ENCODE measurements at regions not wholly inside any gene's neighbourhood (a gene's known extent, or its start where the extent isn't known, plus 50 kb on each side); places are given as distances from the start of the nearest gene placed in this dataset.
A peak's percentile ranks its signal among the peaks of the same experiment; 100 is the strongest.
"Not testable (repeated sequence)": the region's sequence is repeated elsewhere in the genome, so short reads cannot be mapped to it uniquely, and the experiment has no call there.

- H3K9ac ChIP-seq (ENCODE audit: low read length), result no peak overlapping the region
- no peaks in the 10 kb centered on the region for H3K27me3 ChIP-seq (ENCODE audit: low read length)
- TF ChIP-seq, protein P1, sequence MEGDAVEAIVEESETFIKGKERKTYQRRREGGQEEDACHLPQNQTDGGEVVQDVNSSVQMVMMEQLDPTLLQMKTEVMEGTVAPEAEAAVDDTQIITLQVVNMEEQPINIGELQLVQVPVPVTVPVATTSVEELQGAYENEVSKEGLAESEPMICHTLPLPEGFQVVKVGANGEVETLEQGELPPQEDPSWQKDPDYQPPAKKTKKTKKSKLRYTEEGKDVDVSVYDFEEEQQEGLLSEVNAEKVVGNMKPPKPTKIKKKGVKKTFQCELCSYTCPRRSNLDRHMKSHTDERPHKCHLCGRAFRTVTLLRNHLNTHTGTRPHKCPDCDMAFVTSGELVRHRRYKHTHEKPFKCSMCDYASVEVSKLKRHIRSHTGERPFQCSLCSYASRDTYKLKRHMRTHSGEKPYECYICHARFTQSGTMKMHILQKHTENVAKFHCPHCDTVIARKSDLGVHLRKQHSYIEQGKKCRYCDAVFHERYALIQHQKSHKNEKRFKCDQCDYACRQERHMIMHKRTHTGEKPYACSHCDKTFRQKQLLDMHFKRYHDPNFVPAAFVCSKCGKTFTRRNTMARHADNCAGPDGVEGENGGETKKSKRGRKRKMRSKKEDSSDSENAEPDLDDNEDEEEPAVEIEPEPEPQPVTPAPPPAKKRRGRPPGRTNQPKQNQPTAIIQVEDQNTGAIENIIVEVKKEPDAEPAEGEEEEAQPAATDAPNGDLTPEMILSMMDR (conservative IDR thresholded peaks at IDR 0.05; ENCODE audit: low read depth, low read length), result no peak
- TF ChIP-seq EZH2 (IDR thresholded peaks at IDR 0.05; ENCODE audit: low read length, unreplicated experiment) (no peak), EZH2phosphoT487 (IDR thresholded peaks at IDR 0.05; ENCODE audit: borderline replicate concordance, low read length) (no peak)
- H3K79me2 ChIP-seq (ENCODE audit: low read length), result no peaks in the 10 kb centered on the region
- BruUV-seq (replicated peaks), result no TSS peak
- H3F3A ChIP-seq (ENCODE audit: low read length, unreplicated experiment), result no peaks in the 10 kb centered on the region
- no peaks in the 10 kb centered on the region for H3K9me3 ChIP-seq (ENCODE audit: low read length)
- ATAC-seq (no peak), DNase-seq (no peak)
- no peak overlapping the region for H3K27ac ChIP-seq (ENCODE audit: low read length)
- POLR2A ChIA-PET (ENCODE audit: unreplicated experiment), result no interaction called here
- H3K4me3 ChIP-seq (ENCODE audit: low read length), result no peak overlapping the region
- no peaks in the 10 kb centered on the region for H4K20me1 ChIP-seq (ENCODE audit: low read length)
- H3K9me2 ChIP-seq (replicated peaks; ENCODE audit: low read length), result no peaks in the 10 kb centered on the region
- CTCF ChIA-PET, result no interaction called here
- no peaks in the 10 kb centered on the region for H3K4me1 ChIP-seq (ENCODE audit: insufficient read depth, low read length)
- H3K36me3 ChIP-seq (ENCODE audit: low read depth, low read length), result no peaks in the 10 kb centered on the region
- no peak overlapping the region for H3K4me2 ChIP-seq (ENCODE audit: low read length)
- H2AFZ ChIP-seq (ENCODE audit: low read length), result no peak overlapping the region
- intact Hi-C loops (cut with micrococcal nuclease), result no loop called here
Measured at GRCh38 chr7:94706996-94707740, 51.2 kb upstream of the SGCE start.

GRCh38 chr7:94710256-94710655 is 54.3 kb upstream of the SGCE start:
- no peak for TF ChIP-seq EZH2 (IDR thresholded peaks at IDR 0.05; ENCODE audit: low read length, unreplicated experiment)
- TF ChIP-seq, protein P1 (conservative IDR thresholded peaks at IDR 0.05; ENCODE audit: low read depth, low read length), result no peak
- intact Hi-C loops (cut with micrococcal nuclease), result no loop called here

GRCh38 chr7:94722360-94722759 is 66.4 kb upstream of the SGCE start:
- H3K9me3 ChIP-seq (ENCODE audit: low read length); H3K4me2 ChIP-seq (ENCODE audit: low read length); H3K4me1 ChIP-seq (ENCODE audit: insufficient read depth, low read length); CTCF ChIA-PET; H3K27ac ChIP-seq (ENCODE audit: low read length); H4K20me1 ChIP-seq (ENCODE audit: low read length); H3K9ac ChIP-seq (ENCODE audit: low read length); H3F3A ChIP-seq (ENCODE audit: low read length, unreplicated experiment); H3K79me2 ChIP-seq (ENCODE audit: low read length); DNase-seq; ATAC-seq; H2AFZ ChIP-seq (ENCODE audit: low read length); intact Hi-C loops (cut with micrococcal nuclease); H3K27me3 ChIP-seq (ENCODE audit: low read length); BruUV-seq (replicated peaks); H3K9me2 ChIP-seq (replicated peaks; ENCODE audit: low read length); H3K4me3 ChIP-seq (ENCODE audit: low read length); POLR2A ChIA-PET (ENCODE audit: unreplicated experiment); H3K36me3 ChIP-seq (ENCODE audit: low read depth, low read length): not testable (repeated sequence)

More at GRCh38 chr7:94710256-94710655, 54.3 kb upstream of the SGCE start:
- Histone ChIP-seq H3K9me2 (replicated peaks; ENCODE audit: low read length) (no peaks in the 10 kb centered on the region), H3K79me2 (ENCODE audit: low read length) (no peaks in the 10 kb centered on the region), H3K4me3 (ENCODE audit: low read length) (no peak overlapping the region), H3K9me3 (ENCODE audit: low read length) (no peaks in the 10 kb centered on the region), H3K36me3 (ENCODE audit: low read depth, low read length) (no peaks in the 10 kb centered on the region), H2AFZ (ENCODE audit: low read length) (no peak overlapping the region), H3K27me3 (ENCODE audit: low read length) (no peaks in the 10 kb centered on the region), H3K27ac (ENCODE audit: low read length) (no peak overlapping the region), H3K4me1 (ENCODE audit: insufficient read depth, low read length) (no peaks in the 10 kb centered on the region), H4K20me1 (ENCODE audit: low read length) (no peaks in the 10 kb centered on the region), H3F3A (ENCODE audit: low read length, unreplicated experiment) (no peaks in the 10 kb centered on the region), H3K4me2 (ENCODE audit: low read length) (no peak overlapping the region), H3K9ac (ENCODE audit: low read length) (no peak overlapping the region)
- BruUV-seq (replicated peaks), result no TSS peak
- ATAC-seq, result no peak
- ChIA-PET POLR2A (ENCODE audit: unreplicated experiment) (no interaction called here), CTCF (no interaction called here)
- DNase-seq, result peak; percentile 7

DNA sequence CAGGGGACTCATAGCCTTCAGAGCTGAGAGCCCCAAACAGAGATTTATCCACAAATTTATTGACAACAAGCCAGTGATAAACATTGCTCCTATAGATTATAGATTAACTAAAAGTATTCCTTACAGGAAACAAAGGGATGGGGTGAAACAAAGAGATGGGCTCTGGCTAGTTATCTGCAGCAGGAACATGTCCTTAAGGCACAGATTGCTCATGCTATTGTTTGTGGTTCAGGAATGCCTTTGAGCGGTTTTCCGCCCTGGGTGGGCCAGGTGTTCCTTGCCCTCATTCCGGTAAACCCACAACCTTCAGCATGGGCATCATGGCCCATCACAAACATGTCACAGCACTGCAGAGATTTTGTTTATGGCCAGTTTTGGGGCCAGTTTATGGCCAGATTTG is 73.0 kb upstream of the SGCE start:
- ATAC-seq; H3K9me3 ChIP-seq (ENCODE audit: low read length); H3F3A ChIP-seq (ENCODE audit: low read length, unreplicated experiment); H4K20me1 ChIP-seq (ENCODE audit: low read length); H3K4me3 ChIP-seq (ENCODE audit: low read length); H3K27ac ChIP-seq (ENCODE audit: low read length); H3K4me1 ChIP-seq (ENCODE audit: insufficient read depth, low read length); H3K9me2 ChIP-seq (replicated peaks; ENCODE audit: low read length); H3K27me3 ChIP-seq (ENCODE audit: low read length); H3K79me2 ChIP-seq (ENCODE audit: low read length); POLR2A ChIA-PET (ENCODE audit: unreplicated experiment); CTCF ChIA-PET; intact Hi-C loops (cut with micrococcal nuclease); H3K4me2 ChIP-seq (ENCODE audit: low read length); DNase-seq; H3K36me3 ChIP-seq (ENCODE audit: low read depth, low read length); BruUV-seq (replicated peaks); H2AFZ ChIP-seq (ENCODE audit: low read length); H3K9ac ChIP-seq (ENCODE audit: low read length): not testable (repeated sequence)

All from PC-3 (cell line).